Loucy (cell line): ENCODE measurements at regions not wholly inside any gene's neighbourhood (a gene's known extent, or its start where the extent isn't known, plus 50 kb on each side); places are given as distances from the start of the nearest gene placed in this dataset.

Experiments used
- CTCF ChIP-seq: fragments of 200-600 bp; sonication (generic); conservative IDR thresholded peaks from 2 replicates; pipeline ENCODE4 v1.5.1; 2014; ENCODE audit warnings: mild to moderate bottlenecking, antibody characterized with exemption, low read length
- EZH2phosphoT487 ChIP-seq: fragments of 200-600 bp; IDR thresholded peaks from 2 replicates; pipeline ENCODE4 v1.6.1; 2018; ENCODE audit warnings: antibody characterized with exemption, mild to moderate bottlenecking, moderate library complexity, borderline replicate concordance

- TF ChIP-seq CTCF (no peak), EZH2phosphoT487 (no peak)
These were observed 1105.8 kb downstream of the GATA3 start for GRCh38 chr10:9160275-9160674.
